Activated CD8-positive, alpha-beta memory T cell treated with anti-CD3 and anti-CD28 coated beads, Interleukin-2, amount 50 U/mL, for 24 hours (primary cell): ENCODE measurements at regions not wholly inside any gene's neighbourhood (a gene's known extent, or its start where the extent isn't known, plus 50 kb on each side); places are given as distances from the start of the nearest gene placed in this dataset.
"Not testable (repeated sequence)": the region's sequence is repeated elsewhere in the genome, so short reads cannot be mapped to it uniquely, and the experiment has no call there.

Experiments
- DNase-seq: peaks from one replicate; pipeline ENCODE4 v3.0.0-alpha.2; 2020; ENCODE audit errors: extremely low read depth

GRCh38 chr15:70367913-70368705, 270.4 kb upstream of the TLE3 start:
- not testable (repeated sequence) for DNase-seq

DNA sequence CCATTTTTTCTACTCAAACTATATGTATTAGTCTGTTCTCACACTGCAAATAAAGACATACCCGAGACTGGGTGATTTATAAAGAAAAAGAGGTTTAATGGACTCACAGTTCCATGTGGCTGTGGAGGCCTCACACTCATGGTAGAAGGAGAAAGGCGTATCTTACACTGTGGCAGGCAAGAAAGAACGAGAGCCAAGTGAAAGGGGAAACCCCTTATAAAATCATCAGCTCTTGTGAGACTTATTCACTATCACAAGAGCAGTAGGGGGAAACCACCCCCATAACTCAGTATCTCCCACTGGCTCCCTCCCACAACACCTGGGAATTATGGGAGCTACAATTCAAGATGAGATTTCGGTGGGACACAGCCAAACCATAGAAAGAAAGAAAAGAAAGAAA, 266.3 kb upstream of the TLE3 start:
- DNase-seq, result not testable (repeated sequence)

DNA sequence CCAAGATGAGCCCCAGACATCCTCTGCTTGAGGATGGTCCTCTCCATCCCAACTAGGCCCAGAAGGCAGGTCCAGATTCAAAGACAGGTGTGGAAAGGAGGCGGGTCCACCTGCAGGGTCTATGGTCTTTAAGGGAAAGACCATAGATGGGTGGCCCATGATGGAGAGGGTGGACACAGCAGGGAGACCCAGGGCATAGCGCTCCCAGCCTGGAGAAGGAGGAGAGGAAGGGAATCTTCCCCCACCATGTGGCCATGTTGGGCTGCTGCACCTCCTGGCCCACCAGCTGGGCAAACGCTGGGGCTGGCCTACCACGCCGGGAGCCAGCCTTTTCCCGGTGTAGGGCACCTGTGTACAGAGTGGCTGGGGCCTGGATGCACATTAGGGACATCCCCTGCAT, 265.2 kb upstream of the TLE3 start:
- no peak for DNase-seq

DNA sequence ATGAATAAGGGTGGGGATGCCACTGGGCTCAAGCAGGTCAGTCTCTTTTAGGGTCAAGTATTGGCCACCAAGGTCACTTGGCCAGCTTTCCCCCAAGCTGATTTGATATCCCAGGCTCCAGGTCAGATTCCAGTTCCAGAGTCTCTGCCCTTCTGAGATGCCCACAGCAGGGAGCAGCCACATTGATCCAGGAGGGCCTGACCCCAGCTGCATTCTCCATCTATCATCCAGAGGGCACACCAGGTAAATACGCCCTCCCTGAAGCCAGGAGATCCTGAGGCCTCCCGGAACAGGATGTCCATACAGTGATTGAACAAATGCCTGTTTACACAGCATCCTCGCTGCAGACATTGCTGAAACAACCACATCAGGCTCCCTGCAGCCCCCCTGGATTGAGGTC, 264.6 kb upstream of the TLE3 start:
- DNase-seq, result no peak

DNA sequence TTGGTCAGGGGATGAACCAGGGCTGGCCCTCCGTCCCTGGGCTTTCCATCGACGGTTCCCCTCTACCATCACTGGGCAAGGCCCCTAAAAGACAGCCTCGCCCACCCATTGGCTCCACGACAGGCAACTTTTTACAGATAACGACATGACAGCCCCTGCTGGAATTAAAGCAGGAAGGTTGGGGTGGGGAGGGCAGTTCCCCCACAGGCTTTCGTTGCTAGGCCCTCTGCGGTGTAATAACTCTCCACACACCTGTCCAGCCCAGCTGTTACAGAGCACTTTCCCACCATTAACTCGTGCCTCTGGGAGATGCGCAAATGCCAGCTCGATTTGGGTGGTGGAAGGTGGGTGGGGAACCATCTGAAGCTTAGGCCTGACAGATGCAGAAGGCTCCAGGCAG, 264.2 kb upstream of the TLE3 start:
- no peak for DNase-seq

- DNase-seq, result no peak
Measured at GRCh38 chr15:70361106-70361505, 263.4 kb upstream of the TLE3 start.

DNA sequence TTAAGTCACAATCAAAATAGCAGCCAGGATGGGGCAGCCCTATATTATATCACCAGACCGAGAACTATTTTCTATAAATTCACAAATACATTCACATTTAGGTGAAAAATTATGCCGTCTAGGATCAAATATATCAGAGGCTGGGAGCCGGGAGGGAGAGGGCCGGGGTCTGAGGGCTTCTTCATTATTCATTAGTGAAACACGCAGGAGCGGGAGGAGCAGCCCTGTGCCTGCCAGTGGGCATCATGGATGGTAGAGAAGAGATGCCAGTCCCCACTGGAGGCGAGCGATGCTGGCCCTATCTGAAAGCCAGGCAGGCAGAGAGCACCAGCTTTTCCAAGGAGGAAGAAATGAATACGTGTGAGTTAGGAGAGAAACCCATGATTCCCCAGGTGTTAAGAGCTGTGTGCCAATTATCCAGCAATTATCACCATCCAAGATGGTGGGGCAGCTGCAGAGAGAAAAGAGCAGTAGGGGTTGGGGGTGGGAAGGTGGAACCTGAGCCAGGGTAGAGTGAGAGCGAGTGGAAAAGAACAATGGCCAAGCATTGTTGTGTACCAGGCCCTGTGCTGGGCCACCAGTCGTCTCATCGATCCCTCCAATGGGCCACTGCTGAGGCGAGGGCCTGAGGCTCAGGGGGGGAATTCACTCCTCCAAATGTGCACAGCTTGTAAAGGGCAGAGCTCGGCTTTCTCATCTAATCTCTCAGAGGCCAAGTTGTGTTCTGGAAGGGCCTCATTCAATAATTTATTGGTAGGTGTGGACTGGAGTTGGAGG, 261.3 kb upstream of the TLE3 start:
- DNase-seq, result no peak

DNA sequence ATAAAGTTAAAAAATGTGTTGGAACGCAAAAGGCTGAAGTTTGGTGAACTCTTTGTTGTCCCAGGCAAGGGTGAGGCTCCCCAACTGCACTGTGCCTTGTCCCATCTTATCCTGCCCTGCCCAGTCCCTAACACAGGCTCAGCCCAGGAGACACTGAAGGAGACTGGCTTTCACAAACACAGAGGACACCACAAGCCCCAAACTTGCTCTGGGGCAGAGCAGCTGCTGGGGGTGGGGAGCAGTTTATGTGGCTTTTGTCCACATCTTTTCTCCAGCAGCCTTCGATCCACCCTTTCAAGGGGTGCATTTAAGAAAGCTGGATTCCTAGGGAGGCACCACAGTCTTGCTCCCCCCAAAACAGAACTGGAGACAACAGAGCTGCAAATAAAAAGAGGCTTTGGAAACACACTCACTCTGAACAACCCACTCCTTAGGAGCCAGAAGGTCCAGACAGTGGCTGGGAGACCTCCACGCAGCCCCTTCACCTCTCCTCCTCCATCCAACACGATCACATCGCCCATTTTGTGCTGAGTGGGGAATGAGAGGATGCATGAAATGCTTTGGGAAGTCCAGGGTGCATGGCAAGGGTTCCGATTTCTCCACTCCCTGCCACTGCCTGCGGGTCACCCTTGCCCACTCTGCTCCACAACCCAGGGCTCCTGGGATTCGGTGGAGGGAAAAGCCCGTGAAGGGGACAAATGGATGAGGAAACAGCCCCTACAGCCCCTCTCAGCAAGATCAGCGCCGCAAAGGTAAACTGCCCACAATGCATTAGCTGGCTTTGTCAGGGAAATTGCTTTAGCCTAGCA, 260.5 kb upstream of the TLE3 start:
- no peak for DNase-seq

- no peak for DNase-seq
Measured at GRCh38 chr15:70357453-70357852, 259.7 kb upstream of the TLE3 start.

- no peak for DNase-seq
Measured at GRCh38 chr15:70356919-70357318, 259.2 kb upstream of the TLE3 start.

GRCh38 chr15:70356062-70356860, 258.5 kb upstream of the TLE3 start:
- no peak for DNase-seq

DNA sequence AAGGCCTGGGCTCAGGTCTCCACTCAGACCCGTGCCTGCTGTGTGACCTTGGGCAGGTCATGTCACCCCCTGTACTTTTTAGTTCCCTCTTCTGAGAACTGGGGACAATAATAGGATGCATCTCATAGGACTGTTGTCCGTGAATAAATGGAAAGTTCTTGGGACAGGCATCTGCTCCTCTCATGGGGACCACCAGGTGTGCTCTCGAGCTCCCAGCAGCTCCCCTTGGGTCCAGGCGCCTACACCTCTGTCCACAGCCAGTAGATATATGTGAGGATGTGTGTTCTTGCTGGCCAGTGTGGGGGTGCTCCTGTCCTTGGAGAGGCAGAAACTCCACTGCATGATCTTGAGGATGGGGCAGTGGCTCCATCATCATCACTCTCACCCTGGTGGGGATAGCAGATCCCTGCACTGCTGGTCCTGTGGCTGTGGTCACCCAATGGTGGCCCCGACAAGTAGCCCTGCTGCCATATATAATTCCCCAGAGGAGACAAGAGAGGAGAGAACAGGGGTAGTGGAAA, 257.6 kb upstream of the TLE3 start:
- DNase-seq, result no peak

DNA sequence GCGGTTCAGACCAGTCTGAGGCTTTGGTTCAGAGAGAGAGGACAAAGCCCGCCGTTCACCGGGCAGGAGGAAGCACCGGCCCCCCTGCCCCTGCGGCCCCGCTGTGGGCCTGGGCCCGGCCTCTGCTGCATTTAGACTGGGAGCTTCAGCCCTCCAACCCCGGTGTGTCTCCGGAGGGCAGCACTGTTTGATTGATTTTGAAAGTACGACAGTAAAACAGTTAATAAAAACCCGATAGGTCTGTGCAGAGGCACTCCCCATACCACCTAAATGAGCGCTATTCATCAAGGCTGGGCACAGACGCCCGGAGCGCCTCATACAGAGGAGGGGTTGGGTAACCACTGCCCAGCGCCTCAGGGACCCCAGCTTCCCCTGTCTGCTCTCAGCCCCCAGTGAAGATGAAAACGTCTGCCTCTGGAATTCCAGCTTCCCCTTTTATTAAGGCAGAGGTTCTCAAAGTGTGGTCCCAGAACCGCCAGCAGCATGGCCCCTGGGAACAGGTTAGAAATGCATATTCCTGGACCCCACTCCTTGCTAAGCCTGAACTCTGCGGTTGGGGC, 256.7 kb upstream of the TLE3 start:
- no peak for DNase-seq

DNA sequence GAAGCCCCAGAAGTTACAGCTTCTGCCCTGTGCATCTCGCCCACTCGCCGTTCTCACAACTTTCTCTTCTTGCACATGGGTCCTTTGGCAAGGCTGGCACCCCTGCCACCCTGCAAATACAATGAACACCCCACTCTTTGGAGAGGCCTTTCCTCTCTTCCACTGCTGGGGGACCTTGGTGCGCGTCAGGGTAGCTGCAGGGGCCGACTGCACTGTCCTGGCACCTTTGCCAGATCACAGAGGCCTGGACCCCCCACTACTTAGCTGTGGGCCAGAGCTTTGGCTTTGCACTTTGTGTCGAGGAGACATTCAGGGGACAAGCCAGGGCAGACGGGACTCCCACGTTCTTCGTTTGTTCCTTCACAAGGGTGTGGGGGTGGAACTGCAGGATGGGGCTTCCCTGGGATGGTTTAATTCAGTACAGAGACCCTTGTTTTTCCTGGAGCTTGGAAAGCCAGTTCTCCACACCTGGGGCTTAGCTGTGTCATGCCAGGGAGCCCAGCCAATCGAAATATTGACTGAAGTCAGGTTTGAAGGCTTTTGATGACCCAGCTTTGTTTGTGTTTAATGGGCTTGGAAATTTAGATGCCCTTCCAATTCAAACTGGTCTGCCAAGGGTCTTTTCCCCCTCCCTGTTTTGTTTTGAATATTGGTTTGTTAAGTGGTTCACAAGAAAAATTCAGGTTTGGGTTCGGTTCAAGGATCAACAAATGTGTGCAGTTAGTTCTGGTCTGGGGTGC, 256.1 kb upstream of the TLE3 start:
- no peak for DNase-seq

GRCh38 chr15:70351941-70352774, 254.4 kb upstream of the TLE3 start:
- DNase-seq, result no peak

DNA sequence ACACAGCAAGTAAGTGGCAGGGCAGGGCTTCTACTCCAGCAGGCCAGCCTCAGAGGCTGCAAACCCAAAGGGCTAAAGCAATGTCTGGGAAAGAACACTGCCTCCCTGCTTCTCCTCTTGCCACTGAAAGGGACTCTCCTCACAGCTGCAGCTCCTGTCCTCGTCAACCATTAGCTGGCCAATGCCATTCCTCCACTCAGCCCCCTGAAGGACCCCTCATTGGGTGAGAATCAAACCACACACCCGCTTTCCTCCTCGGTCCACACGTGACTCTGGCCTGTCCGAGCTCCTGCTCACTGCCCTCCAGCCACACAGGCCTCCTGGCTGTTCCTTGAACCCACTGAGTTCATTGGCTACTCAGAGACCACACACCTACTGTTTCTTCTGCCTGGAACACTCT, 253.7 kb upstream of the TLE3 start:
- DNase-seq, result no peak

GRCh38 chr15:70348581-70349344, 251.0 kb upstream of the TLE3 start:
- no peak for DNase-seq

- no peak for DNase-seq
Measured at GRCh38 chr15:70348226-70348543, 250.5 kb upstream of the TLE3 start.
